D721Med (cell line): ENCODE measurements at regions not wholly inside any gene's neighbourhood (a gene's known extent, or its start where the extent isn't known, plus 50 kb on each side); places are given as distances from the start of the nearest gene placed in this dataset.

Source experiments
- DNase-seq: peaks from one replicate; pipeline ENCODE4 v3.0.0; 2011; ENCODE audit warnings: low spot score; ENCODE audit not compliant: insufficient read length
- FAIRE-seq: peaks from 2 replicates; lab custom pipeline; 2011; peaks lifted over from hg19 to GRCh38; lab: Jason Lieb, UNC
- TF ChIP-seq, protein P1 (sequence below): IDR thresholded peaks from 2 replicates; pipeline ENCODE4 v1.5.1; 2012; ENCODE audit warnings: mild to moderate bottlenecking, control low read depth; ENCODE audit not compliant: insufficient read depth; ENCODE audit errors: missing control alignments

DNA sequence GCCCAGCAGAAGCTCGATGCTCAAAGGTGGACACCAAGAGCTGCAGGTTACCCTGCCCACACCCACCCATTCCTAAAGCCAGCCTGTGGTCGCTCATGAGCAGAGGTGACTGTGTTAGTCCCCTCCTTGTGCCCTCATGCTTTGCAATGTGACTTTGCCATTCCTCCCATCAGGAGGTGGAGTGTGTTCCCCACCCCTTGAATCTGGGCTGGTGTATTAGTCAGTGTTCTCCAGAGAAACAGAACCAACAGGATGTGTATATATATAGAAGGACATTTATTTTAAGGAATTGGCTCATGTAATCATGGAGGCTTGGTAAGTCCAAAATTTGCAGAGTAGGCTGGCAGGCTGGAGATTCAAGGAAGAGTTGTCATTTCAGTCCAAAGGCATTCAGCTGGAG lies 54.4 kb upstream of the RNF24 start:
- TF ChIP-seq, protein P1, sequence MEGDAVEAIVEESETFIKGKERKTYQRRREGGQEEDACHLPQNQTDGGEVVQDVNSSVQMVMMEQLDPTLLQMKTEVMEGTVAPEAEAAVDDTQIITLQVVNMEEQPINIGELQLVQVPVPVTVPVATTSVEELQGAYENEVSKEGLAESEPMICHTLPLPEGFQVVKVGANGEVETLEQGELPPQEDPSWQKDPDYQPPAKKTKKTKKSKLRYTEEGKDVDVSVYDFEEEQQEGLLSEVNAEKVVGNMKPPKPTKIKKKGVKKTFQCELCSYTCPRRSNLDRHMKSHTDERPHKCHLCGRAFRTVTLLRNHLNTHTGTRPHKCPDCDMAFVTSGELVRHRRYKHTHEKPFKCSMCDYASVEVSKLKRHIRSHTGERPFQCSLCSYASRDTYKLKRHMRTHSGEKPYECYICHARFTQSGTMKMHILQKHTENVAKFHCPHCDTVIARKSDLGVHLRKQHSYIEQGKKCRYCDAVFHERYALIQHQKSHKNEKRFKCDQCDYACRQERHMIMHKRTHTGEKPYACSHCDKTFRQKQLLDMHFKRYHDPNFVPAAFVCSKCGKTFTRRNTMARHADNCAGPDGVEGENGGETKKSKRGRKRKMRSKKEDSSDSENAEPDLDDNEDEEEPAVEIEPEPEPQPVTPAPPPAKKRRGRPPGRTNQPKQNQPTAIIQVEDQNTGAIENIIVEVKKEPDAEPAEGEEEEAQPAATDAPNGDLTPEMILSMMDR: no peak
- DNase-seq (no peak), FAIRE-seq (no peak)

DNA sequence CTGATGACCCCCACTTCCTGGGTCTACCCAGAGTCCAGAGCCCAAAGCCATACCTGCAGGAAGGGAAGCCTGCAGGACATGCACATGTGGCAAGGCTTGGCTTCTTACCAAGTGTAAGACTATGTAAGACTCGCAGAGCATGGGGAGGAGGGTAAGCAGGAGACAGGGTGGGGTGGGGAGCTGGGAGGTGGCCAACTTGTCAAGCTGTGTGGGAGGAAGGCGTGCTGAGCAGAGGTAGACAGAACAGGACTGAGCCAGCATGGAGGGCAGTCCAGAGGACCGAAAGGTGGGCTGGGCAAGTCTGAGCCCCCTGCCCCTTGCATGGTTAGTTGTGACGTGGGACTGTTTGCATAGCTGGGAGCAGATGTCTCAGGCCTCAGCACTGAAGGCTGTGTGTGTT lies 53.4 kb upstream of the RNF24 start:
- FAIRE-seq: no peak
- DNase-seq: no peak
- TF ChIP-seq, protein P1: no peak

- TF ChIP-seq, protein P1: no peak
- no peak for DNase-seq
- FAIRE-seq: no peak
Observed at GRCh38 chr20:4067600-4068261, 52.4 kb upstream of the RNF24 start.

DNA sequence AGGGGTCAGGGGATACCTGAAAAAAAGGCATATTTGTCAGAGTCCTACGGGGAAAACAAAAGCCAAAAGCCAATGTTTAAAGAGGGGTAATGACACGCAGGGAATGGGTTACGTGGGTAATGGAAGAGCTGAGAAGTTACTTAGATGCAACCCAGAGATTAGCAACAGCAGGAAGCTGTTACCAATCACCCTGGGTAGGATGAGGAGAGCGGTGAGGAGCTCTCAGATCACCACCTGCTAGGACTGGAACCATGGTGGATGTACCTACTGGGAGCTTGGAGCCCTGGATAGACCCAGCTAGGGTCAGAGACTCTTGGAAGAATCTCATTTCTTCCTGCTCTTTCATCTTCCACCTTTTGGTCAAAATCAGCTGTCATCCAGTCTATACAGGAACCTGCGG lies 51.2 kb upstream of the RNF24 start:
- DNase-seq: no peak
- TF ChIP-seq, protein P1: no peak
- FAIRE-seq: no peak

GRCh38 chr20:4065391-4065844 lies 50.1 kb upstream of the RNF24 start:
- TF ChIP-seq, protein P1: no peak
- FAIRE-seq: no peak
- no peak for DNase-seq
